ENCODE measurements at regions not wholly inside any gene's neighbourhood (a gene's known extent, or its start where the extent isn't known, plus 50 kb on each side); places are given as distances from the start of the nearest gene placed in this dataset.
"Not testable (repeated sequence)": the region's sequence is repeated elsewhere in the genome, so short reads cannot be mapped to it uniquely, and the experiment has no call there.

GRCh38 chr5:56670916-56671315 is 144.4 kb upstream of the MAP3K1 start:
- DNase-seq (ENCODE audit: extremely low read depth, low read depth): no peak
- no peak overlapping the region for H3K4me3 ChIP-seq (replicated peaks; ENCODE audit: low read depth, low read length)
- no peak for TF ChIP-seq CTCF (IDR thresholded peaks at IDR 0.05; ENCODE audit: low read depth, low read length, missing control alignments)

- TF ChIP-seq CTCF (IDR thresholded peaks at IDR 0.05; ENCODE audit: low read depth, low read length, missing control alignments): no peak
- no peak for DNase-seq (ENCODE audit: extremely low read depth, low read depth)
- H3K4me3 ChIP-seq (replicated peaks; ENCODE audit: low read depth, low read length): no peak overlapping the region
Measured at GRCh38 chr5:56669534-56670483, 145.5 kb upstream of the MAP3K1 start.

GRCh38 chr5:56668996-56669395 is 146.4 kb upstream of the MAP3K1 start:
- no peak overlapping the region for H3K4me3 ChIP-seq (replicated peaks; ENCODE audit: low read depth, low read length)
- no peak for TF ChIP-seq CTCF (IDR thresholded peaks at IDR 0.05; ENCODE audit: low read depth, low read length, missing control alignments)
- DNase-seq (ENCODE audit: extremely low read depth, low read depth): no peak

- DNase-seq (ENCODE audit: extremely low read depth, low read depth): no peak
- TF ChIP-seq CTCF (IDR thresholded peaks at IDR 0.05; ENCODE audit: low read depth, low read length, missing control alignments): no peak
- no peak overlapping the region for H3K4me3 ChIP-seq (replicated peaks; ENCODE audit: low read depth, low read length)
Measured at GRCh38 chr5:56667692-56668091, 147.7 kb upstream of the MAP3K1 start.

GRCh38 chr5:56666901-56667300 is 148.4 kb upstream of the MAP3K1 start:
- H3K4me3 ChIP-seq (replicated peaks; ENCODE audit: low read depth, low read length): no peak overlapping the region

GRCh38 chr5:56665117-56665516 is 150.2 kb upstream of the MAP3K1 start:
- peak; percentile 9 for DNase-seq (ENCODE audit: extremely low read depth, low read depth)
- H3K4me3 ChIP-seq (replicated peaks; ENCODE audit: low read depth, low read length): not testable (repeated sequence)

More at GRCh38 chr5:56666901-56667300, 148.4 kb upstream of the MAP3K1 start:
- no peak for TF ChIP-seq CTCF (IDR thresholded peaks at IDR 0.05; ENCODE audit: low read depth, low read length, missing control alignments)
- DNase-seq (ENCODE audit: extremely low read depth, low read depth): no peak

- no peak for DNase-seq (ENCODE audit: extremely low read depth, low read depth)
- no peak overlapping the region for H3K4me3 ChIP-seq (replicated peaks; ENCODE audit: low read depth, low read length)
- no peak for TF ChIP-seq CTCF (IDR thresholded peaks at IDR 0.05; ENCODE audit: low read depth, low read length, missing control alignments)
Measured at GRCh38 chr5:56664025-56664424, 151.3 kb upstream of the MAP3K1 start.
